Keratinocyte (primary cell): ENCODE measurements at regions not wholly inside any gene's neighbourhood (a gene's known extent, or its start where the extent isn't known, plus 50 kb on each side); places are given as distances from the start of the nearest gene placed in this dataset.

Experiments used
- DNase-seq: peaks from one replicate; pipeline ENCODE4 v3.0.0-alpha.2; 2011; ENCODE audit warnings: low read depth, missing footprints, low spot score
- FAIRE-seq: peaks from 2 replicates; lab custom pipeline; 2011; peaks lifted over from hg19 to GRCh38; lab: Jason Lieb, UNC
- H2AFZ ChIP-seq: 2 replicates; pipeline ENCODE4 v1.6.0; 2012; ENCODE audit warnings: low read length, control low read depth, inconsistent platforms; ENCODE audit not compliant: control insufficient read depth
- H3K27ac ChIP-seq: 2 replicates; pipeline ENCODE4 v1.5.1; 2011; ENCODE audit warnings: low read length; ENCODE audit not compliant: control insufficient read depth, insufficient read depth
- H3K27me3 ChIP-seq: 3 replicates; pipeline ENCODE4 v1.6.0; 2011; ENCODE audit warnings: low read length; ENCODE audit not compliant: control insufficient read depth, insufficient read depth; ENCODE audit errors: extremely low read depth
- H3K36me3 ChIP-seq, 2 experiments: 2 replicates in 1 of 2; 3 replicates in 1 of 2; pipeline ENCODE4 v1.5.1; 2011; ENCODE audit warnings: low read length in 2 of 2, mild to moderate bottlenecking in 1 of 2; ENCODE audit not compliant: control insufficient read depth in 2 of 2, insufficient read depth in 2 of 2; ENCODE audit errors: extremely low read depth in 1 of 2
- H3K4me1 ChIP-seq: 3 replicates; pipeline ENCODE4 v1.5.1; 2011; ENCODE audit warnings: low read length; ENCODE audit not compliant: control insufficient read depth, insufficient read depth; ENCODE audit errors: extremely low read depth
- H3K4me2 ChIP-seq: 3 replicates; pipeline ENCODE4 v1.6.0; 2011; ENCODE audit warnings: low read depth, low read length; ENCODE audit not compliant: control insufficient read depth, insufficient read depth; ENCODE audit errors: extremely low read depth
- H3K4me3 ChIP-seq, 3 experiments: fragments of 200-600 bp in 1 of 3; sonication (generic) in 1 of 3; 2 replicates in 2 of 3; 3 replicates in 1 of 3; pipeline ENCODE4 v1.5.1; 2011 to 2016; ENCODE audit warnings: low read length in 3 of 3, mild to moderate bottlenecking in 3 of 3, control low read depth in 2 of 3, inconsistent platforms in 1 of 3, low read depth in 1 of 3, mixed read lengths in 1 of 3, mixed run types in 1 of 3, moderate library complexity in 1 of 3; ENCODE audit not compliant: control insufficient read depth in 2 of 3, insufficient read depth in 2 of 3; ENCODE audit errors: extremely low read depth in 1 of 3
- H3K79me2 ChIP-seq: 2 replicates; pipeline ENCODE4 v1.6.0; 2012; ENCODE audit warnings: low read length; ENCODE audit not compliant: control insufficient read depth, insufficient read depth
- H3K9ac ChIP-seq: 3 replicates; pipeline ENCODE4 v1.6.0; 2011; ENCODE audit warnings: low read length; ENCODE audit not compliant: control insufficient read depth, insufficient read depth; ENCODE audit errors: extremely low read depth
- H3K9me1 ChIP-seq: 3 replicates; pipeline ENCODE4 v1.6.0; 2011; ENCODE audit warnings: low read length; ENCODE audit not compliant: control insufficient read depth, insufficient read depth; ENCODE audit errors: extremely low read depth
- H3K9me3 ChIP-seq: 2 replicates; pipeline ENCODE4 v1.5.1; 2012; ENCODE audit warnings: low read depth, low read length; ENCODE audit not compliant: control insufficient read depth
- H4K20me1 ChIP-seq: 3 replicates; pipeline ENCODE4 v1.6.0; 2011; ENCODE audit warnings: low read length; ENCODE audit not compliant: control insufficient read depth, insufficient read depth; ENCODE audit errors: extremely low read depth
- CTCF ChIP-seq, 3 experiments: IDR thresholded peaks in 1 of 3; conservative IDR thresholded peaks in 1 of 3; optimal IDR thresholded peaks in 1 of 3; 2 replicates in 2 of 3; 3 replicates in 1 of 3; pipeline versions ENCODE3 to v1.5.1; 2011; ENCODE audit warnings: low read length in 3 of 3, mild to moderate bottlenecking in 3 of 3, moderate library complexity in 2 of 3, control low read depth in 1 of 3, inconsistent platforms in 1 of 3; ENCODE audit not compliant: insufficient read depth in 2 of 3; ENCODE audit errors: extremely low read depth in 1 of 3
- EZH2 ChIP-seq: IDR thresholded peaks from one replicate; pipeline ENCODE4 v1.6.1; 2012; ENCODE audit warnings: inconsistent platforms, mild to moderate bottlenecking, low read length, moderate library complexity
- dilution Hi-C: fragments of 300-500 bp; cut with MboI; formaldehyde crosslinking; loops from one replicate; pipeline ENCODE4 v1.7.0; 2020; ENCODE audit warnings: low sequenced_read_pairs; ENCODE audit not compliant: extremely low pct_ligation_motif_present

GRCh38 chr10:36533861-36534260 lies 591.5 kb upstream of the ANKRD30A start:
- FAIRE-seq (no peak), DNase-seq (no peak)
- Histone ChIP-seq H3K4me2 (no peak overlapping the region), H3K4me3 (no peak overlapping the region), H2AFZ (no peak overlapping the region), H3K27me3 (no peaks in the 10 kb centered on the region), H4K20me1 (no peaks in the 10 kb centered on the region), H3K9me3 (peaks cover 2% of the 10 kb centered on the region), H3K9me1 (no peaks in the 10 kb centered on the region), H3K4me1 (peaks cover 31% of the 10 kb centered on the region), H3K79me2 (no peaks in the 10 kb centered on the region), H3K9ac (no peak overlapping the region), H3K27ac (peak overlapping the region; percentile 52), H3K36me3 (no peaks in the 10 kb centered on the region)
- dilution Hi-C loops = no loop called here
- TF ChIP-seq CTCF (optimal IDR thresholded peaks at IDR 0.05 in 1 of 3, IDR thresholded peaks at IDR 0.05 in 1 of 3, conservative IDR thresholded peaks at IDR 0.05 in 1 of 3; ENCODE audit: extremely low read depth in 1 of 3, insufficient read depth in 2 of 3, low read length in 3 of 3) = no peak
- no peak for TF ChIP-seq EZH2

GRCh38 chr10:36533316-36533715 lies 592.1 kb upstream of the ANKRD30A start:
- Histone ChIP-seq H3K4me3 (no peak overlapping the region), H2AFZ (no peak overlapping the region), H3K27me3 (no peaks in the 10 kb centered on the region), H3K79me2 (no peaks in the 10 kb centered on the region), H3K9me1 (no peaks in the 10 kb centered on the region), H3K36me3 (no peaks in the 10 kb centered on the region), H3K9me3 (peaks cover 2% of the 10 kb centered on the region), H3K27ac (no peak overlapping the region), H3K4me2 (no peak overlapping the region), H3K9ac (no peak overlapping the region), H4K20me1 (no peaks in the 10 kb centered on the region), H3K4me1 (peaks cover 25% of the 10 kb centered on the region)
- DNase-seq (no peak), FAIRE-seq (no peak)
- dilution Hi-C loops = no loop called here
- TF ChIP-seq CTCF (optimal IDR thresholded peaks at IDR 0.05 in 1 of 3, IDR thresholded peaks at IDR 0.05 in 1 of 3, conservative IDR thresholded peaks at IDR 0.05 in 1 of 3; ENCODE audit: extremely low read depth in 1 of 3, insufficient read depth in 2 of 3, low read length in 3 of 3) (no peak), EZH2 (no peak)
